HG03196 (cell line): ENCODE measurements at regions not wholly inside any gene's neighbourhood (a gene's known extent, or its start where the extent isn't known, plus 50 kb on each side); places are given as distances from the start of the nearest gene placed in this dataset.

Experiments used
- ATAC-seq: cut with Tn5 transposase; IDR thresholded peaks from one replicate; pipeline ENCODE4 v1.9.1; 2021; ENCODE audit not compliant: unreplicated experiment

GRCh38 chr2:213202011-213202410 lies 50.6 kb upstream of the IKZF2 start:
- no peak for ATAC-seq

- ATAC-seq, result no peak
These were observed 54.5 kb upstream of the IKZF2 start for GRCh38 chr2:213205944-213206343.

GRCh38 chr2:213213186-213213585 lies 61.8 kb upstream of the IKZF2 start:
- no peak for ATAC-seq

- ATAC-seq, result no peak
These were observed 62.8 kb upstream of the IKZF2 start for GRCh38 chr2:213214209-213214608.

- no peak for ATAC-seq
These were observed 65.0 kb upstream of the IKZF2 start for GRCh38 chr2:213216461-213216860.

- ATAC-seq, result no peak
These were observed 64.4 kb upstream of the SPAG16 start for GRCh38 chr2:213219816-213220215.

GRCh38 chr2:213220967-213221603 lies 63.2 kb upstream of the SPAG16 start:
- ATAC-seq, result no peak

GRCh38 chr2:213221957-213222356 lies 62.3 kb upstream of the SPAG16 start:
- no peak for ATAC-seq

GRCh38 chr2:213224366-213224765 lies 59.9 kb upstream of the SPAG16 start:
- no peak for ATAC-seq

GRCh38 chr2:213225866-213226265 lies 58.4 kb upstream of the SPAG16 start:
- no peak for ATAC-seq

GRCh38 chr2:213227458-213227857 lies 56.8 kb upstream of the SPAG16 start:
- peak; percentile 95 for ATAC-seq

- ATAC-seq, result no peak
These were observed 55.6 kb upstream of the SPAG16 start for GRCh38 chr2:213228638-213229037.

- no peak for ATAC-seq
These were observed 54.5 kb upstream of the SPAG16 start for GRCh38 chr2:213229814-213230213.

- no peak for ATAC-seq
These were observed 52.3 kb upstream of the SPAG16 start for GRCh38 chr2:213231966-213232365.

- peak; percentile 94 for ATAC-seq
These were observed 51.4 kb upstream of the SPAG16 start for GRCh38 chr2:213232649-213233437.

- ATAC-seq, result no peak
These were observed 50.6 kb upstream of the SPAG16 start for GRCh38 chr2:213233438-213234330.
